Gastroesophageal sphincter (tissue), 3 donors: ENCODE measurements at regions not wholly inside any gene's neighbourhood (a gene's known extent, or its start where the extent isn't known, plus 50 kb on each side); places are given as distances from the start of the nearest gene placed in this dataset.

Experiments
- CTCF ChIP-seq, 4 experiments: fragments of 200-600 bp in 2 of 4; fragments of 450-650 bp in 2 of 4; sonication (generic) in 1 of 4; IDR thresholded peaks; one replicate each; pipeline ENCODE4 v1.5.1; 2017 to 2019; ENCODE audit warnings: antibody characterized with exemption in 4 of 4, mild to moderate bottlenecking in 2 of 4, moderate library complexity in 2 of 4
- POLR2A ChIP-seq, 2 donors: fragments of 450-650 bp; IDR thresholded peaks; one replicate each; pipeline ENCODE4 v1.6.1; 2017; ENCODE audit warnings: antibody characterized with exemption in 2 of 2, mild to moderate bottlenecking in 2 of 2, moderate library complexity in 1 of 2

GRCh38 chr10:21203473-21204107 lies 306.5 kb upstream of the NEBL start:
- TF ChIP-seq CTCF (IDR thresholded peaks at IDR 0.05) = no peak
- no peak for TF ChIP-seq POLR2A (IDR thresholded peaks at IDR 0.05)
